A673 (cell line): ENCODE measurements at regions not wholly inside any gene's neighbourhood (a gene's known extent, or its start where the extent isn't known, plus 50 kb on each side); places are given as distances from the start of the nearest gene placed in this dataset.
"Not testable (repeated sequence)": the region's sequence is repeated elsewhere in the genome, so short reads cannot be mapped to it uniquely, and the experiment has no call there.

Source experiments
- BruUV-seq: library from RNA; stranded (reverse); fragments of 400-500 nt; replicated peaks from 2 replicates; lab custom pipeline; 2021; lab: Mats Ljungman, UMichigan
- CTCF ChIA-PET: fragments of 300-600 bp; sonication (Branson Sonifier 250); formaldehyde crosslinking; loops from one replicate; lab custom pipeline; 2022; ENCODE audit warnings: antibody characterized with exemption; lab: Charles Lee
- POLR2A ChIA-PET: fragments of 300-600 bp; sonication (Branson Sonifier 250); formaldehyde crosslinking; loops from one replicate; lab custom pipeline; 2022; ENCODE audit warnings: antibody characterized with exemption; ENCODE audit not compliant: low non-redundant PET; lab: Charles Lee
- DNase-seq: peaks from one replicate; pipeline ENCODE4 v3.0.0-alpha.2; 2015; ENCODE audit warnings: low spot score
- H3K27ac ChIP-seq: fragments of 200-600 bp; sonication (generic); 2 replicates; pipeline ENCODE4 v1.5.1; 2016; ENCODE audit warnings: mixed run types, low read depth, mild to moderate bottlenecking, mixed read lengths, antibody characterized with exemption, low read length; ENCODE audit not compliant: poor library complexity, severe bottlenecking
- H3K27me3 ChIP-seq: fragments of 200-600 bp; sonication (generic); replicated peaks from 2 replicates; pipeline ENCODE4 v1.6.1; 2017; ENCODE audit warnings: mixed run types, low read depth, mild to moderate bottlenecking, mixed read lengths, antibody characterized with exemption, low read length; ENCODE audit not compliant: insufficient read depth, poor library complexity
- H3K36me3 ChIP-seq: fragments of 200-600 bp; sonication (generic); 2 replicates; pipeline ENCODE4 v1.6.1; 2016; ENCODE audit warnings: mixed run types, mild to moderate bottlenecking, mixed read lengths, antibody characterized with exemption, low read length; ENCODE audit not compliant: insufficient read depth, poor library complexity, severe bottlenecking
- H3K4me1 ChIP-seq: fragments of 200-600 bp; sonication (generic); 2 replicates; pipeline ENCODE4 v1.6.1; 2017; ENCODE audit warnings: mixed run types, mild to moderate bottlenecking, mixed read lengths, antibody characterized with exemption, low read length; ENCODE audit not compliant: insufficient read depth, poor library complexity, severe bottlenecking
- H3K4me3 ChIP-seq: fragments of 200-600 bp; sonication (generic); 2 replicates; pipeline ENCODE4 v1.5.1; 2016; ENCODE audit warnings: low read depth, mixed run types, mild to moderate bottlenecking, mixed read lengths, low read length; ENCODE audit not compliant: poor library complexity, severe bottlenecking
- H3K9me3 ChIP-seq: fragments of 200-600 bp; sonication (generic); 2 replicates; pipeline ENCODE4 v1.6.1; 2016; ENCODE audit warnings: mixed run types, low read depth, mild to moderate bottlenecking, mixed read lengths, antibody characterized with exemption, low read length; ENCODE audit not compliant: poor library complexity, severe bottlenecking
- EZH2 ChIP-seq: fragments of 200-600 bp; sonication (generic); IDR thresholded peaks from 2 replicates; pipeline ENCODE4 v1.6.1; 2017; ENCODE audit warnings: borderline replicate concordance, low read depth, mild to moderate bottlenecking, mixed read lengths, antibody characterized with exemption, low read length; ENCODE audit not compliant: poor library complexity, severe bottlenecking
- intact Hi-C: fragments of 100-400 bp; cut with micrococcal nuclease; formaldehyde crosslinking; loops from one replicate; pipeline ENCODE4 v1.10.0; 2022; ENCODE audit not compliant: unreplicated experiment
- TF ChIP-seq, protein P1 (sequence below): fragments of 300-800, 200-600 bp; sonication (generic); conservative IDR thresholded peaks from 2 replicates; pipeline ENCODE4 v1.5.1; 2017; ENCODE audit warnings: low read depth, mild to moderate bottlenecking, antibody characterized with exemption, low read length, moderate library complexity, mixed read lengths

DNA sequence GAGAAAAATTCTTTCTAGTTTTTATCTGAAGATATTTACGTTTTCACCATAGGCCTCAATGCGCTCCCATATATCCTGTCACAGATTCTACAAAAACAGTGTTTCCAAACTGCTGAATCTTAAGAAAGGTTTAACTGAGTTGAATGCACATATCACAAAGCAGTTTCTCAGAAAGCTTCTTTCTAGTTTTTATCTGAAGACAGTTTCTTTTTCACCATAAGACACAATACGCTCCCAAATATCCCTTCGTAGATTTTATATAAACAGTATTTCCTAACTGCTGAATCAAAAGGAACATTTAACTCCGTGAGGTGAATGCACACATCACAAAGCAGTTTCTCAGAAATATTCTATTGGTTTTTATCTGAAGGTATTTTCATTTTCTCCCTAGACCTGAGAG lies 385.5 kb downstream of the ALG10 start:
- DNase-seq, result no peak
- Histone ChIP-seq H3K4me3 (no peak overlapping the region), H3K27ac (no peak overlapping the region), H3K4me1 (no peaks in the 10 kb centered on the region), H3K27me3 (no peaks in the 10 kb centered on the region), H3K9me3 (peaks cover 74% of the 10 kb centered on the region), H3K36me3 (no peaks in the 10 kb centered on the region)
- TF ChIP-seq EZH2, result no peak
- TF ChIP-seq, protein P1, sequence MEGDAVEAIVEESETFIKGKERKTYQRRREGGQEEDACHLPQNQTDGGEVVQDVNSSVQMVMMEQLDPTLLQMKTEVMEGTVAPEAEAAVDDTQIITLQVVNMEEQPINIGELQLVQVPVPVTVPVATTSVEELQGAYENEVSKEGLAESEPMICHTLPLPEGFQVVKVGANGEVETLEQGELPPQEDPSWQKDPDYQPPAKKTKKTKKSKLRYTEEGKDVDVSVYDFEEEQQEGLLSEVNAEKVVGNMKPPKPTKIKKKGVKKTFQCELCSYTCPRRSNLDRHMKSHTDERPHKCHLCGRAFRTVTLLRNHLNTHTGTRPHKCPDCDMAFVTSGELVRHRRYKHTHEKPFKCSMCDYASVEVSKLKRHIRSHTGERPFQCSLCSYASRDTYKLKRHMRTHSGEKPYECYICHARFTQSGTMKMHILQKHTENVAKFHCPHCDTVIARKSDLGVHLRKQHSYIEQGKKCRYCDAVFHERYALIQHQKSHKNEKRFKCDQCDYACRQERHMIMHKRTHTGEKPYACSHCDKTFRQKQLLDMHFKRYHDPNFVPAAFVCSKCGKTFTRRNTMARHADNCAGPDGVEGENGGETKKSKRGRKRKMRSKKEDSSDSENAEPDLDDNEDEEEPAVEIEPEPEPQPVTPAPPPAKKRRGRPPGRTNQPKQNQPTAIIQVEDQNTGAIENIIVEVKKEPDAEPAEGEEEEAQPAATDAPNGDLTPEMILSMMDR, result no peak
- CTCF ChIA-PET, result no interaction called here
- POLR2A ChIA-PET, result no interaction called here
- intact Hi-C loops, result no loop called here
- BruUV-seq, result no TSS peak

DNA sequence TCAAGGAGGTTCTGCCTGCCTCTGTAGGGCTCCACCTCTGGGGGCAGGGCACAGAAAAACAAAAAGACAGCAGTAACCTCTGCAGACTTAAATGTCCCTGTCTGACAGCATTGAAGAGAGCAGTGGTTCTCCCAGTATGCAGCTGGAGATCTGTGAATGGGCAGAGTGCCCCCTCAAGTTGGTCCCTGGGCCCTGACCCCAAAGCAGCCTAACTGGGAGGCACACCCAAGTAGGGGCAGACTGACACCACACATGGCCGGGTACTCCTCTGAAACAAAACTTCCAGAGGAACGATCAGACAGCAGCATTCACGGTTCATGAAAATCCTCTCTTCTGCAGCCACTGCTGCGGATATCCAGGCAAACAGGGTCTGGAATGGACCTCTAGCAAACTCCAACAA lies 409.2 kb downstream of the ALG10 start:
- H3K36me3 ChIP-seq, H3K27ac ChIP-seq, BruUV-seq, H3K27me3 ChIP-seq, intact Hi-C loops, H3K4me1 ChIP-seq, CTCF ChIA-PET, H3K4me3 ChIP-seq, DNase-seq, POLR2A ChIA-PET: not testable (repeated sequence)
- peaks cover 44% of the 10 kb centered on the region for H3K9me3 ChIP-seq
